IMR-90 (cell line): ENCODE measurements at regions not wholly inside any gene's neighbourhood (a gene's known extent, or its start where the extent isn't known, plus 50 kb on each side); places are given as distances from the start of the nearest gene placed in this dataset.

ENCODE experiments used
- BHLHE40 ChIP-seq: fragments of 150-350 bp; IDR thresholded peaks from 2 replicates; pipeline ENCODE4 v1.6.1; 2016; ENCODE audit warnings: mild to moderate bottlenecking, low read depth, low read length
- CEBPB ChIP-seq: IDR thresholded peaks from 2 replicates; pipeline ENCODE4 v1.6.1; 2012; ENCODE audit warnings: low read depth, low read length, improper control_type of control experiment
- MAFK ChIP-seq: IDR thresholded peaks from 2 replicates; pipeline ENCODE4 v1.6.1; 2012; ENCODE audit warnings: low read depth, low read length, improper control_type of control experiment
- MXI1 ChIP-seq: IDR thresholded peaks from 2 replicates; pipeline ENCODE4 v1.6.1; 2012; ENCODE audit warnings: low read depth, mild to moderate bottlenecking, low read length, moderate library complexity, borderline replicate concordance
- POLR2A ChIP-seq: IDR thresholded peaks from 2 replicates; pipeline ENCODE4 v1.6.1; 2012; ENCODE audit warnings: mild to moderate bottlenecking, low read depth, low read length
- RAD21 ChIP-seq: IDR thresholded peaks from 2 replicates; pipeline ENCODE4 v1.6.1; 2012; ENCODE audit warnings: low read length, improper control_type of control experiment
- RFX5 ChIP-seq: IDR thresholded peaks from 2 replicates; pipeline ENCODE4 v1.8.0; 2012; ENCODE audit warnings: low read depth, mild to moderate bottlenecking, low read length, moderate library complexity
- TF ChIP-seq, protein P1 (sequence below): conservative IDR thresholded peaks from 2 replicates; pipeline ENCODE4 v1.5.1; 2012; ENCODE audit warnings: mild to moderate bottlenecking, low read depth, low read length, improper control_type of control experiment
- TF ChIP-seq, protein P2 (sequence below): fragments of 150-350 bp; IDR thresholded peaks from 2 replicates; pipeline ENCODE4 v1.6.1; 2017; ENCODE audit warnings: mild to moderate bottlenecking, antibody characterized with exemption, low read length, low read depth

DNA sequence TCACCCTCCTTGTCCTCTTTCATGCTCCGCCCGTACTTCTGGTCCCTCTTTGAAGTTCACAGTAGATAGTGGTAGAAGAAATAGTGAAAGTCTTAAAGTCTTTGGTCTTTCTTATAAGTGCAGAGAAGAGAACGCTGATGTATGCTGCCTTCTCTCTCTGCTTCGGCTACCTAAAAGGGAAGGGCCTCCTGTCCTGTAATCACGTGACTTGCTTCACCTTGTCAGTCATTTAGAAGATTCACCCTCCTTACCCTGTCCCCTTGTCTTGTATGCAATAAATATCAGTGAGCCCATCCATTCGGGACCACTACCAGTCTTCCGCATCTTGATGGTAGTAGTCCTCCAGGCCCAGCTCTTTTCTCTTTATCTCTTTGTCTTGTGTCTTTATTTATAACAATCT, 144.6 kb downstream of the ARL4C start:
- TF ChIP-seq, protein P1, sequence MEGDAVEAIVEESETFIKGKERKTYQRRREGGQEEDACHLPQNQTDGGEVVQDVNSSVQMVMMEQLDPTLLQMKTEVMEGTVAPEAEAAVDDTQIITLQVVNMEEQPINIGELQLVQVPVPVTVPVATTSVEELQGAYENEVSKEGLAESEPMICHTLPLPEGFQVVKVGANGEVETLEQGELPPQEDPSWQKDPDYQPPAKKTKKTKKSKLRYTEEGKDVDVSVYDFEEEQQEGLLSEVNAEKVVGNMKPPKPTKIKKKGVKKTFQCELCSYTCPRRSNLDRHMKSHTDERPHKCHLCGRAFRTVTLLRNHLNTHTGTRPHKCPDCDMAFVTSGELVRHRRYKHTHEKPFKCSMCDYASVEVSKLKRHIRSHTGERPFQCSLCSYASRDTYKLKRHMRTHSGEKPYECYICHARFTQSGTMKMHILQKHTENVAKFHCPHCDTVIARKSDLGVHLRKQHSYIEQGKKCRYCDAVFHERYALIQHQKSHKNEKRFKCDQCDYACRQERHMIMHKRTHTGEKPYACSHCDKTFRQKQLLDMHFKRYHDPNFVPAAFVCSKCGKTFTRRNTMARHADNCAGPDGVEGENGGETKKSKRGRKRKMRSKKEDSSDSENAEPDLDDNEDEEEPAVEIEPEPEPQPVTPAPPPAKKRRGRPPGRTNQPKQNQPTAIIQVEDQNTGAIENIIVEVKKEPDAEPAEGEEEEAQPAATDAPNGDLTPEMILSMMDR: no peak
- TF ChIP-seq POLR2A (no peak), MAFK (no peak), RAD21 (no peak), MXI1 (no peak), BHLHE40 (no peak), RFX5 (no peak), CEBPB (no peak)
- TF ChIP-seq, protein P2, sequence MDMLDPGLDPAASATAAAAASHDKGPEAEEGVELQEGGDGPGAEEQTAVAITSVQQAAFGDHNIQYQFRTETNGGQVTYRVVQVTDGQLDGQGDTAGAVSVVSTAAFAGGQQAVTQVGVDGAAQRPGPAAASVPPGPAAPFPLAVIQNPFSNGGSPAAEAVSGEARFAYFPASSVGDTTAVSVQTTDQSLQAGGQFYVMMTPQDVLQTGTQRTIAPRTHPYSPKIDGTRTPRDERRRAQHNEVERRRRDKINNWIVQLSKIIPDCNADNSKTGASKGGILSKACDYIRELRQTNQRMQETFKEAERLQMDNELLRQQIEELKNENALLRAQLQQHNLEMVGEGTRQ: no peak
